Stimulated activated CD8-positive, alpha-beta memory T cell treated with anti-CD3 and anti-CD28 coated beads, Interleukin-7, amount 100 ng/mL, for 48 hours (primary cell): ENCODE measurements at regions not wholly inside any gene's neighbourhood (a gene's known extent, or its start where the extent isn't known, plus 50 kb on each side); places are given as distances from the start of the nearest gene placed in this dataset.

Experiments used
- DNase-seq, 2 donors: peaks; one replicate each; pipeline ENCODE4 v3.0.0-alpha.2; 2020; ENCODE audit warnings: low read depth in 1 of 2; ENCODE audit errors: extremely low read depth in 1 of 2

- DNase-seq, result no peak
Observed at GRCh38 chr2:205937211-205937610, 148.8 kb downstream of the INO80D start.

- DNase-seq, result no peak
Observed at GRCh38 chr2:205936446-205936845, 149.5 kb downstream of the INO80D start.

GRCh38 chr2:205934443-205934842 is 151.5 kb downstream of the INO80D start:
- DNase-seq, result no peak

GRCh38 chr2:205932861-205933260 is 153.1 kb downstream of the INO80D start:
- no peak for DNase-seq

- no peak for DNase-seq
Observed at GRCh38 chr2:205931388-205931787, 154.6 kb downstream of the INO80D start.

- no peak for DNase-seq
Observed at GRCh38 chr2:205930209-205930608, 155.8 kb downstream of the INO80D start.

GRCh38 chr2:205929246-205929942 is 156.6 kb downstream of the INO80D start:
- DNase-seq, result no peak

- peak; percentile 40 to 46 for DNase-seq
Observed at GRCh38 chr2:205925373-205926337, 160.3 kb downstream of the INO80D start.

GRCh38 chr2:205924676-205925075 is 161.3 kb downstream of the INO80D start:
- DNase-seq, result no peak

- no peak for DNase-seq
Observed at GRCh38 chr2:205915130-205915524, 170.8 kb downstream of the INO80D start.

GRCh38 chr2:205914213-205915129 is 171.5 kb downstream of the INO80D start:
- DNase-seq, result no peak

GRCh38 chr2:205913668-205914067 is 172.3 kb downstream of the INO80D start:
- no peak for DNase-seq

GRCh38 chr2:205911306-205911705 is 174.7 kb downstream of the INO80D start:
- DNase-seq, result no peak

GRCh38 chr2:205909184-205909572 is 176.8 kb downstream of the INO80D start:
- no peak for DNase-seq

GRCh38 chr2:205908212-205909183 is 177.5 kb downstream of the INO80D start:
- DNase-seq, result no peak

GRCh38 chr2:205906419-205906818 is 179.6 kb downstream of the INO80D start:
- DNase-seq, result no peak

GRCh38 chr2:205905576-205905975 is 180.4 kb downstream of the INO80D start:
- no peak for DNase-seq

- no peak for DNase-seq
Observed at GRCh38 chr2:205904873-205905272, 181.1 kb downstream of the INO80D start.

GRCh38 chr2:205903549-205904129 is 182.3 kb downstream of the INO80D start:
- no peak for DNase-seq

GRCh38 chr2:205902900-205903237 is 183.1 kb downstream of the INO80D start:
- DNase-seq, result no peak
